ENCODE measurements at regions not wholly inside any gene's neighbourhood (a gene's known extent, or its start where the extent isn't known, plus 50 kb on each side); places are given as distances from the start of the nearest gene placed in this dataset.

GRCh38 chr12:90037740-90038139 is 329.1 kb upstream of the ATP2B1 start:
- no peak overlapping the region for H3K9ac ChIP-seq (ENCODE audit: insufficient read length)
- no peak overlapping the region for H3K4me3 ChIP-seq
- peak overlapping the region; percentile 1; the same call in 1 of the 2 replicates for H3K27ac ChIP-seq
- H3K36me3 ChIP-seq (ENCODE audit: insufficient read depth, low read length), result no peaks in the 10 kb centered on the region
- DNase-seq (ENCODE audit: low read depth, low spot score), result no peak
- no peak for TF ChIP-seq FOXP2 (optimal IDR thresholded peaks at IDR 0.05; ENCODE audit: control extremely low read depth, extremely low read length, insufficient read depth)
- TF ChIP-seq POLR2AphosphoS5 (IDR thresholded peaks at IDR 0.05; ENCODE audit: borderline replicate concordance, low read depth, low read length), result no peak
- TF ChIP-seq EZH2 (IDR thresholded peaks at IDR 0.05), result no peak
- H3K9me3 ChIP-seq (ENCODE audit: low read depth, low read length), result no peaks in the 10 kb centered on the region

- no peak for DNase-seq (ENCODE audit: low read depth, low spot score)
- TF ChIP-seq FOXP2 (optimal IDR thresholded peaks at IDR 0.05; ENCODE audit: control extremely low read depth, extremely low read length, insufficient read depth) (no peak), POLR2AphosphoS5 (IDR thresholded peaks at IDR 0.05; ENCODE audit: borderline replicate concordance, low read depth, low read length) (no peak), EZH2 (IDR thresholded peaks at IDR 0.05) (no peak)
- no peaks in the 10 kb centered on the region for H3K9me3 ChIP-seq (ENCODE audit: low read depth, low read length)
- no peaks in the 10 kb centered on the region for H3K36me3 ChIP-seq (ENCODE audit: insufficient read depth, low read length)
- H3K27ac ChIP-seq, result no peak overlapping the region
- H3K9ac ChIP-seq (ENCODE audit: insufficient read length), result no peak overlapping the region
- no peak overlapping the region for H3K4me3 ChIP-seq
Observed at GRCh38 chr12:90036637-90037036, 328.0 kb upstream of the ATP2B1 start.

GRCh38 chr12:90030726-90031125 is 322.1 kb upstream of the ATP2B1 start:
- no peak overlapping the region for H3K4me3 ChIP-seq
- H3K36me3 ChIP-seq (ENCODE audit: insufficient read depth, low read length), result no peaks in the 10 kb centered on the region
- no peak for TF ChIP-seq POLR2AphosphoS5 (IDR thresholded peaks at IDR 0.05; ENCODE audit: borderline replicate concordance, low read depth, low read length)
- no peak for TF ChIP-seq FOXP2 (optimal IDR thresholded peaks at IDR 0.05; ENCODE audit: control extremely low read depth, extremely low read length, insufficient read depth)
- DNase-seq (ENCODE audit: low read depth, low spot score), result no peak
- H3K9ac ChIP-seq (ENCODE audit: insufficient read length), result no peak overlapping the region
- H3K27ac ChIP-seq, result no peak overlapping the region
- H3K9me3 ChIP-seq (ENCODE audit: low read depth, low read length), result no peaks in the 10 kb centered on the region

- no peak overlapping the region for H3K27ac ChIP-seq
Observed at GRCh38 chr12:90029317-90029716, 320.7 kb upstream of the ATP2B1 start.

GRCh38 chr12:90028635-90029051 is 320.0 kb upstream of the ATP2B1 start:
- TF ChIP-seq FOXP2 (optimal IDR thresholded peaks at IDR 0.05; ENCODE audit: control extremely low read depth, extremely low read length, insufficient read depth), result peak; percentile 32
- 0 out of 2 replicates have a peak, but pooled peaks have one; percentile 28 for TF ChIP-seq POLR2AphosphoS5 (IDR thresholded peaks at IDR 0.05; ENCODE audit: borderline replicate concordance, low read depth, low read length)
- TF ChIP-seq EZH2 (IDR thresholded peaks at IDR 0.05), result no peak
- Histone ChIP-seq H3K4me3 (peak overlapping the region; percentile 4), H3K36me3 (ENCODE audit: insufficient read depth, low read length) (no peaks in the 10 kb centered on the region), H3K9me3 (ENCODE audit: low read depth, low read length) (no peaks in the 10 kb centered on the region), H3K9ac (ENCODE audit: insufficient read length) (no peak overlapping the region), H3K27ac (peak overlapping the region; percentile 60; the same call in 1 of the 2 replicates)
- DNase-seq (ENCODE audit: low read depth, low spot score), result no peak

More at GRCh38 chr12:90029317-90029716, 320.7 kb upstream of the ATP2B1 start:
- no peak for TF ChIP-seq EZH2 (IDR thresholded peaks at IDR 0.05)
- no peak for TF ChIP-seq FOXP2 (optimal IDR thresholded peaks at IDR 0.05; ENCODE audit: control extremely low read depth, extremely low read length, insufficient read depth)
- no peak for TF ChIP-seq POLR2AphosphoS5 (IDR thresholded peaks at IDR 0.05; ENCODE audit: borderline replicate concordance, low read depth, low read length)
- Histone ChIP-seq H3K9ac (ENCODE audit: insufficient read length) (no peak overlapping the region), H3K9me3 (ENCODE audit: low read depth, low read length) (no peaks in the 10 kb centered on the region), H3K4me3 (no peak overlapping the region), H3K36me3 (ENCODE audit: insufficient read depth, low read length) (no peaks in the 10 kb centered on the region)
- no peak for DNase-seq (ENCODE audit: low read depth, low spot score)

GRCh38 chr12:90027889-90028634 is 319.4 kb upstream of the ATP2B1 start:
- TF ChIP-seq EZH2 (IDR thresholded peaks at IDR 0.05) (no peak), POLR2AphosphoS5 (IDR thresholded peaks at IDR 0.05; ENCODE audit: borderline replicate concordance, low read depth, low read length) (no peak), FOXP2 (optimal IDR thresholded peaks at IDR 0.05; ENCODE audit: control extremely low read depth, extremely low read length, insufficient read depth) (no peak)
- DNase-seq (ENCODE audit: low read depth, low spot score), result no peak
- H3K36me3 ChIP-seq (ENCODE audit: insufficient read depth, low read length), result no peaks in the 10 kb centered on the region
- peak overlapping the region; percentile 4 for H3K4me3 ChIP-seq
- no peaks in the 10 kb centered on the region for H3K9me3 ChIP-seq (ENCODE audit: low read depth, low read length)
- H3K9ac ChIP-seq (ENCODE audit: insufficient read length), result no peak overlapping the region
- peak overlapping the region; percentile 60; the same call in 1 of the 2 replicates for H3K27ac ChIP-seq

- no peak overlapping the region for H3K9ac ChIP-seq (ENCODE audit: insufficient read length)
- no peaks in the 10 kb centered on the region for H3K36me3 ChIP-seq (ENCODE audit: insufficient read depth, low read length)
- TF ChIP-seq FOXP2 (optimal IDR thresholded peaks at IDR 0.05; ENCODE audit: control extremely low read depth, extremely low read length, insufficient read depth) (no peak), POLR2AphosphoS5 (IDR thresholded peaks at IDR 0.05; ENCODE audit: borderline replicate concordance, low read depth, low read length) (no peak), EZH2 (IDR thresholded peaks at IDR 0.05) (no peak)
- H3K4me3 ChIP-seq, result no peak overlapping the region
- H3K27ac ChIP-seq, result no peak overlapping the region
- no peak for DNase-seq (ENCODE audit: low read depth, low spot score)
- H3K9me3 ChIP-seq (ENCODE audit: low read depth, low read length), result no peaks in the 10 kb centered on the region
Observed at GRCh38 chr12:90027041-90027440, 318.4 kb upstream of the ATP2B1 start.

- Histone ChIP-seq H3K36me3 (ENCODE audit: insufficient read depth, low read length) (no peaks in the 10 kb centered on the region), H3K4me3 (no peak overlapping the region), H3K27ac (no peak overlapping the region), H3K9me3 (ENCODE audit: low read depth, low read length) (no peaks in the 10 kb centered on the region), H3K9ac (ENCODE audit: insufficient read length) (no peak overlapping the region)
- no peak for DNase-seq (ENCODE audit: low read depth, low spot score)
- TF ChIP-seq EZH2 (IDR thresholded peaks at IDR 0.05) (no peak), POLR2AphosphoS5 (IDR thresholded peaks at IDR 0.05; ENCODE audit: borderline replicate concordance, low read depth, low read length) (no peak), FOXP2 (optimal IDR thresholded peaks at IDR 0.05; ENCODE audit: control extremely low read depth, extremely low read length, insufficient read depth) (no peak)
Observed at GRCh38 chr12:90026516-90026915, 317.9 kb upstream of the ATP2B1 start.
